Endothelial cell of umbilical vein (primary cell): ENCODE measurements at regions not wholly inside any gene's neighbourhood (a gene's known extent, or its start where the extent isn't known, plus 50 kb on each side); places are given as distances from the start of the nearest gene placed in this dataset.

Source experiments
- BruUV-seq: library from RNA; stranded (reverse); fragments of 400-500 nt; replicated peaks from 2 replicates; lab custom pipeline; 2021; lab: Mats Ljungman, UMichigan
- CTCF ChIA-PET: fragments of 300-600, 350-600 bp; sonication (Branson Sonifier 250); formaldehyde crosslinking; loops from one replicate; lab custom pipeline; 2021; ENCODE audit warnings: antibody characterized with exemption, inconsistent platforms; lab: Charles Lee
- POLR2A ChIA-PET: fragments of 300-600, 350-600 bp; sonication (Branson Sonifier 250); formaldehyde crosslinking; loops from one replicate; lab custom pipeline; 2021; ENCODE audit warnings: antibody characterized with exemption, inconsistent platforms; lab: Charles Lee
- DNase-seq: peaks from one replicate; pipeline ENCODE4 v3.0.0-alpha.2; 2011; ENCODE audit warnings: low read depth, low spot score
- FAIRE-seq: peaks from 2 replicates; lab custom pipeline; 2011; peaks lifted over from hg19 to GRCh38; lab: Jason Lieb, UNC
- H2AFZ ChIP-seq: 2 replicates; pipeline ENCODE4 v1.6.0; 2012; ENCODE audit warnings: low read depth, low read length, control low read depth, inconsistent platforms
- H3K27ac ChIP-seq: 2 replicates; pipeline ENCODE4 v1.5.1; 2011; ENCODE audit warnings: low read depth, mild to moderate bottlenecking, control low read depth, low read length, moderate library complexity; ENCODE audit not compliant: insufficient read depth
- H3K27me3 ChIP-seq, 2 experiments: 2 replicates each; pipeline versions ENCODE4 v1.6.0 to v1.6.1; 2011; ENCODE audit warnings: low read length in 2 of 2, mixed read lengths in 1 of 2; ENCODE audit not compliant: control insufficient read depth in 2 of 2, insufficient read depth in 2 of 2
- H3K36me3 ChIP-seq, 2 experiments: 2 replicates in 1 of 2; 3 replicates in 1 of 2; pipeline ENCODE4 v1.5.1; 2011; ENCODE audit warnings: low read length in 2 of 2, mild to moderate bottlenecking in 1 of 2, moderate library complexity in 1 of 2; ENCODE audit not compliant: control insufficient read depth in 2 of 2, insufficient read depth in 2 of 2; ENCODE audit errors: extremely low read depth in 1 of 2
- H3K4me1 ChIP-seq: 3 replicates; pipeline ENCODE4 v1.5.1; 2011; ENCODE audit warnings: mild to moderate bottlenecking, low read length; ENCODE audit not compliant: control insufficient read depth, insufficient read depth; ENCODE audit errors: extremely low read depth
- H3K4me2 ChIP-seq: 2 replicates; pipeline ENCODE4 v1.6.1; 2011; ENCODE audit warnings: low read length, control low read depth, mixed read lengths; ENCODE audit not compliant: insufficient read depth
- H3K4me3 ChIP-seq, 3 experiments: fragments of 200-600 bp in 1 of 3; sonication (generic), shearing (Covaris generic) in 1 of 3; replicated peaks in 1 of 3; 2 replicates each; pipeline ENCODE4 v1.5.1; 2011 to 2016; ENCODE audit warnings: control low read depth in 3 of 3, low read length in 3 of 3, mild to moderate bottlenecking in 2 of 3, inconsistent platforms in 1 of 3, low read depth in 1 of 3, moderate library complexity in 1 of 3; ENCODE audit not compliant: insufficient read depth in 1 of 3
- H3K79me2 ChIP-seq: 2 replicates; pipeline ENCODE4 v1.6.0; 2012; ENCODE audit warnings: low read length, inconsistent platforms; ENCODE audit not compliant: control insufficient read depth, insufficient read depth
- H3K9ac ChIP-seq: replicated peaks from 2 replicates; pipeline ENCODE3; 2011; ENCODE audit warnings: low read length, control low read depth; ENCODE audit not compliant: insufficient read depth; ENCODE audit errors: extremely low read depth
- H3K9me1 ChIP-seq: replicated peaks from 3 replicates; pipeline ENCODE4 v1.6.0; 2011; ENCODE audit warnings: mild to moderate bottlenecking, low read length; ENCODE audit not compliant: control insufficient read depth, insufficient read depth; ENCODE audit errors: extremely low read depth
- H3K9me3 ChIP-seq: replicated peaks from 2 replicates; pipeline ENCODE4 v1.5.1; 2012; ENCODE audit warnings: low read length, inconsistent platforms; ENCODE audit not compliant: control insufficient read depth, insufficient read depth
- H4K20me1 ChIP-seq: replicated peaks from 2 replicates; pipeline ENCODE3; 2011; ENCODE audit warnings: mild to moderate bottlenecking, low read length; ENCODE audit not compliant: control insufficient read depth, insufficient read depth; ENCODE audit errors: extremely low read depth
- CTCF ChIP-seq, 2 donors: IDR thresholded peaks; 1 replicate in 1 of 2; 2 replicates in 1 of 2; pipeline ENCODE4 v1.5.1; 2011; ENCODE audit warnings: low read length in 2 of 2, mild to moderate bottlenecking in 2 of 2, moderate library complexity in 2 of 2, control low read depth in 1 of 2, inconsistent platforms in 1 of 2, low read depth in 1 of 2; ENCODE audit not compliant: insufficient read depth in 1 of 2; ENCODE audit errors: extremely low read depth in 1 of 2
- EZH2 ChIP-seq: IDR thresholded peaks from 2 replicates; pipeline ENCODE4 v1.6.1; 2012; ENCODE audit warnings: borderline replicate concordance, low read depth, mild to moderate bottlenecking, moderate library complexity, low read length, inconsistent platforms; ENCODE audit not compliant: severe bottlenecking
- FOS ChIP-seq: IDR thresholded peaks from 2 replicates; pipeline ENCODE4 v1.6.1; 2011; ENCODE audit warnings: mild to moderate bottlenecking, low read length, moderate library complexity, borderline replicate concordance; ENCODE audit not compliant: insufficient read depth
- GATA2 ChIP-seq: IDR thresholded peaks from 2 replicates; pipeline ENCODE4 v1.7.0; 2011; ENCODE audit warnings: low read depth, mild to moderate bottlenecking, moderate library complexity, mixed read lengths, low read length; ENCODE audit not compliant: insufficient read length, insufficient read depth
- JUN ChIP-seq: IDR thresholded peaks from 2 replicates; pipeline ENCODE4 v1.6.1; 2011; ENCODE audit warnings: borderline replicate concordance, low read depth; ENCODE audit not compliant: insufficient read length, insufficient read depth
- MAX ChIP-seq: IDR thresholded peaks from 2 replicates; pipeline ENCODE4 v1.6.1; 2011; ENCODE audit not compliant: insufficient read depth, insufficient read length
- MYC ChIP-seq: IDR thresholded peaks from one replicate; pipeline ENCODE4 v1.6.1; 2011; ENCODE audit warnings: mild to moderate bottlenecking, low read depth, low read length
- POLR2A ChIP-seq: IDR thresholded peaks from 2 replicates; pipeline ENCODE4 v1.6.1; 2012; ENCODE audit warnings: low read depth, mild to moderate bottlenecking, control low read depth, low read length
- POLR2AphosphoS5 ChIP-seq: IDR thresholded peaks from 2 replicates; pipeline ENCODE4 v1.6.1; 2012; ENCODE audit warnings: low read depth, mild to moderate bottlenecking, control low read depth, low read length, moderate library complexity; ENCODE audit not compliant: insufficient read depth
- dilution Hi-C: fragments of 300-500 bp; cut with MboI; formaldehyde crosslinking; loops from one replicate; pipeline ENCODE4 v1.15.0; 2019; ENCODE audit warnings: low sequenced_read_pairs; ENCODE audit not compliant: extremely low pct_ligation_motif_present
- intact Hi-C: fragments of 100-400 bp; cut with micrococcal nuclease; formaldehyde crosslinking; loops from one replicate; pipeline ENCODE4 v1.10.0; 2022

GRCh38 chr14:24712374-24712773 lies 78.4 kb upstream of the GZMB start:
- FAIRE-seq (no peak), DNase-seq (no peak)
- dilution Hi-C loops = no loop called here
- Histone ChIP-seq H3K79me2 (no peaks in the 10 kb centered on the region), H3K4me2 (no peak overlapping the region), H3K4me3 (no peak overlapping the region), H3K27me3 (peaks cover 0 to 3% of the 10 kb centered on the region in 2 experiments), H3K4me1 (no peaks in the 10 kb centered on the region), H3K9me3 (no peaks in the 10 kb centered on the region), H3K9ac (no peak overlapping the region), H2AFZ (no peak overlapping the region), H4K20me1 (no peaks in the 10 kb centered on the region), H3K36me3 (no peaks in the 10 kb centered on the region), H3K9me1 (no peaks in the 10 kb centered on the region), H3K27ac (no peak overlapping the region)
- POLR2A ChIA-PET = no interaction called here
- CTCF ChIA-PET = interaction anchor here (0.7 to 4.2 kb wide), 5 partner anchors 8 to 421 kb away, joined by 3 to 62 read pairs (median 4); no protein-coding TSS in a partner anchor
- intact Hi-C loops = loop anchor here (5.0 kb wide), 1 partner anchor 690 kb away; no protein-coding TSS in a partner anchor
- BruUV-seq = no TSS peak
- TF ChIP-seq POLR2AphosphoS5 = no peak
- TF ChIP-seq POLR2A = no peak
- no peak for TF ChIP-seq CTCF (IDR thresholded peaks at IDR 0.05; ENCODE audit: extremely low read depth in 1 of 2, insufficient read depth in 1 of 2, low read depth in 1 of 2, low read length in 2 of 2)
- TF ChIP-seq EZH2 = no peak
- no peak for TF ChIP-seq FOS
- TF ChIP-seq GATA2 = no peak
- no peak for TF ChIP-seq MYC
- TF ChIP-seq MAX = no peak
- TF ChIP-seq JUN = no peak
